SK-N-SH (cell line): ENCODE measurements at regions not wholly inside any gene's neighbourhood (a gene's known extent, or its start where the extent isn't known, plus 50 kb on each side); places are given as distances from the start of the nearest gene placed in this dataset.

Experiments used
- ELF1 ChIP-seq: IDR thresholded peaks from 2 replicates; pipeline ENCODE4 v1.4.0; 2012
- EP300 ChIP-seq, 2 experiments: IDR thresholded peaks; 2 replicates each; pipeline versions ENCODE4 v1.4.0 to v1.6.1; 2012; ENCODE audit warnings: borderline replicate concordance in 1 of 2, low read depth in 1 of 2, low read length in 1 of 2
- FOSL2 ChIP-seq: IDR thresholded peaks from 2 replicates; pipeline ENCODE4 v1.4.0; 2012; ENCODE audit warnings: low read depth, mild to moderate bottlenecking, moderate library complexity, borderline replicate concordance
- MXI1 ChIP-seq: IDR thresholded peaks from 2 replicates; pipeline ENCODE4 v1.6.1; 2012; ENCODE audit warnings: mild to moderate bottlenecking, low read depth, low read length, improper control_type of control experiment
- POLR2AphosphoS5 ChIP-seq: IDR thresholded peaks from 2 replicates; pipeline ENCODE4 v1.6.1; 2012; ENCODE audit warnings: low read depth, low read length
- SIN3A ChIP-seq: IDR thresholded peaks from 2 replicates; pipeline ENCODE4 v1.6.1; 2012; ENCODE audit warnings: low read depth, mild to moderate bottlenecking, low read length, moderate library complexity, borderline replicate concordance
- SMC3 ChIP-seq: IDR thresholded peaks from 2 replicates; pipeline ENCODE4 v1.6.1; 2012; ENCODE audit warnings: low read depth, low read length, improper control_type of control experiment
- TAF1 ChIP-seq: IDR thresholded peaks from 2 replicates; pipeline ENCODE4 v1.6.1; 2012; ENCODE audit warnings: low read depth, mild to moderate bottlenecking, low read length, moderate library complexity, borderline replicate concordance
- TEAD4 ChIP-seq: IDR thresholded peaks from 2 replicates; pipeline ENCODE4 v1.4.0; 2012; ENCODE audit warnings: mild to moderate bottlenecking, borderline replicate concordance; ENCODE audit not compliant: insufficient read depth
- USF2 ChIP-seq: fragments of 150-350 bp; IDR thresholded peaks from 2 replicates; pipeline ENCODE4 v1.6.1; 2017; ENCODE audit warnings: antibody characterized with exemption, low read length, low read depth, borderline replicate concordance
- TF ChIP-seq, protein P1 (sequence below): fragments of 200-600 bp; sonication (generic); IDR thresholded peaks from 2 replicates; pipeline ENCODE4 v1.6.1; 2017; ENCODE audit warnings: antibody characterized with exemption, mild to moderate bottlenecking, moderate library complexity
- TF ChIP-seq, protein P2 (sequence below): IDR thresholded peaks from 2 replicates; pipeline ENCODE4; 2012
- TF ChIP-seq, protein P3 (sequence below): IDR thresholded peaks from 2 replicates; pipeline ENCODE4 v1.6.1; 2012; ENCODE audit warnings: mild to moderate bottlenecking, low read depth, low read length, moderate library complexity

GRCh38 chr16:52920331-52920730, 132.4 kb downstream of the CHD9NB start:
- TF ChIP-seq USF2 (no peak), POLR2AphosphoS5 (no peak), TAF1 (no peak), ELF1 (no peak), SMC3 (no peak), MXI1 (no peak), TEAD4 (no peak), EP300 (IDR thresholded peaks at IDR 0.05; ENCODE audit: borderline replicate concordance in 1 of 2, low read depth in 1 of 2, low read length in 1 of 2) (no peak), FOSL2 (no peak), SIN3A (no peak)
- TF ChIP-seq, protein P1, sequence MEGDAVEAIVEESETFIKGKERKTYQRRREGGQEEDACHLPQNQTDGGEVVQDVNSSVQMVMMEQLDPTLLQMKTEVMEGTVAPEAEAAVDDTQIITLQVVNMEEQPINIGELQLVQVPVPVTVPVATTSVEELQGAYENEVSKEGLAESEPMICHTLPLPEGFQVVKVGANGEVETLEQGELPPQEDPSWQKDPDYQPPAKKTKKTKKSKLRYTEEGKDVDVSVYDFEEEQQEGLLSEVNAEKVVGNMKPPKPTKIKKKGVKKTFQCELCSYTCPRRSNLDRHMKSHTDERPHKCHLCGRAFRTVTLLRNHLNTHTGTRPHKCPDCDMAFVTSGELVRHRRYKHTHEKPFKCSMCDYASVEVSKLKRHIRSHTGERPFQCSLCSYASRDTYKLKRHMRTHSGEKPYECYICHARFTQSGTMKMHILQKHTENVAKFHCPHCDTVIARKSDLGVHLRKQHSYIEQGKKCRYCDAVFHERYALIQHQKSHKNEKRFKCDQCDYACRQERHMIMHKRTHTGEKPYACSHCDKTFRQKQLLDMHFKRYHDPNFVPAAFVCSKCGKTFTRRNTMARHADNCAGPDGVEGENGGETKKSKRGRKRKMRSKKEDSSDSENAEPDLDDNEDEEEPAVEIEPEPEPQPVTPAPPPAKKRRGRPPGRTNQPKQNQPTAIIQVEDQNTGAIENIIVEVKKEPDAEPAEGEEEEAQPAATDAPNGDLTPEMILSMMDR = no peak
- TF ChIP-seq, protein P2, sequence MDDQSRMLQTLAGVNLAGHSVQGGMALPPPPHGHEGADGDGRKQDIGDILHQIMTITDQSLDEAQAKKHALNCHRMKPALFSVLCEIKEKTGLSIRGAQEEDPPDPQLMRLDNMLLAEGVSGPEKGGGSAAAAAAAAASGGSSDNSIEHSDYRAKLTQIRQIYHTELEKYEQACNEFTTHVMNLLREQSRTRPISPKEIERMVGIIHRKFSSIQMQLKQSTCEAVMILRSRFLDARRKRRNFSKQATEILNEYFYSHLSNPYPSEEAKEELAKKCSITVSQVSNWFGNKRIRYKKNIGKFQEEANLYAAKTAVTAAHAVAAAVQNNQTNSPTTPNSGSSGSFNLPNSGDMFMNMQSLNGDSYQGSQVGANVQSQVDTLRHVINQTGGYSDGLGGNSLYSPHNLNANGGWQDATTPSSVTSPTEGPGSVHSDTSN = no peak
- TF ChIP-seq, protein P3, sequence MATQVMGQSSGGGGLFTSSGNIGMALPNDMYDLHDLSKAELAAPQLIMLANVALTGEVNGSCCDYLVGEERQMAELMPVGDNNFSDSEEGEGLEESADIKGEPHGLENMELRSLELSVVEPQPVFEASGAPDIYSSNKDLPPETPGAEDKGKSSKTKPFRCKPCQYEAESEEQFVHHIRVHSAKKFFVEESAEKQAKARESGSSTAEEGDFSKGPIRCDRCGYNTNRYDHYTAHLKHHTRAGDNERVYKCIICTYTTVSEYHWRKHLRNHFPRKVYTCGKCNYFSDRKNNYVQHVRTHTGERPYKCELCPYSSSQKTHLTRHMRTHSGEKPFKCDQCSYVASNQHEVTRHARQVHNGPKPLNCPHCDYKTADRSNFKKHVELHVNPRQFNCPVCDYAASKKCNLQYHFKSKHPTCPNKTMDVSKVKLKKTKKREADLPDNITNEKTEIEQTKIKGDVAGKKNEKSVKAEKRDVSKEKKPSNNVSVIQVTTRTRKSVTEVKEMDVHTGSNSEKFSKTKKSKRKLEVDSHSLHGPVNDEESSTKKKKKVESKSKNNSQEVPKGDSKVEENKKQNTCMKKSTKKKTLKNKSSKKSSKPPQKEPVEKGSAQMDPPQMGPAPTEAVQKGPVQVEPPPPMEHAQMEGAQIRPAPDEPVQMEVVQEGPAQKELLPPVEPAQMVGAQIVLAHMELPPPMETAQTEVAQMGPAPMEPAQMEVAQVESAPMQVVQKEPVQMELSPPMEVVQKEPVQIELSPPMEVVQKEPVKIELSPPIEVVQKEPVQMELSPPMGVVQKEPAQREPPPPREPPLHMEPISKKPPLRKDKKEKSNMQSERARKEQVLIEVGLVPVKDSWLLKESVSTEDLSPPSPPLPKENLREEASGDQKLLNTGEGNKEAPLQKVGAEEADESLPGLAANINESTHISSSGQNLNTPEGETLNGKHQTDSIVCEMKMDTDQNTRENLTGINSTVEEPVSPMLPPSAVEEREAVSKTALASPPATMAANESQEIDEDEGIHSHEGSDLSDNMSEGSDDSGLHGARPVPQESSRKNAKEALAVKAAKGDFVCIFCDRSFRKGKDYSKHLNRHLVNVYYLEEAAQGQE = no peak
